CD14-positive monocyte (primary cell): ENCODE measurements at regions not wholly inside any gene's neighbourhood (a gene's known extent, or its start where the extent isn't known, plus 50 kb on each side); places are given as distances from the start of the nearest gene placed in this dataset.

Experiments used
- DNase-seq, 3 donors: peaks; one replicate each; pipeline ENCODE4 v3.0.0-alpha.2; 2011 to 2022
- H2AFZ ChIP-seq: 2 replicates; pipeline ENCODE4 v1.6.0; 2012; ENCODE audit warnings: mild to moderate bottlenecking, low read depth, low read length, inconsistent platforms; ENCODE audit not compliant: insufficient read depth, poor library complexity, severe bottlenecking
- H3K27ac ChIP-seq, 2 donors: 1 replicate in 1 of 2; 2 replicates in 1 of 2; pipeline ENCODE4 v1.5.1; 2012 to 2013; ENCODE audit warnings: low read length in 2 of 2, control low read depth in 1 of 2, inconsistent platforms in 1 of 2, low read depth in 1 of 2, mild to moderate bottlenecking in 1 of 2
- H3K27me3 ChIP-seq, 2 donors: one replicate each; pipeline versions ENCODE4 v1.6.0 to v1.6.1; 2011 to 2013; ENCODE audit warnings: low read length in 2 of 2; ENCODE audit not compliant: control insufficient read depth in 2 of 2, insufficient read depth in 2 of 2
- H3K36me3 ChIP-seq, 2 donors: replicated peaks in 1 of 2; 1 replicate in 1 of 2; 2 replicates in 1 of 2; pipeline versions ENCODE4 v1.5.1 to v1.6.1; 2012 to 2013; ENCODE audit warnings: low read length in 2 of 2, control low read depth in 1 of 2, inconsistent platforms in 1 of 2, mild to moderate bottlenecking in 1 of 2; ENCODE audit not compliant: insufficient read depth in 2 of 2, control insufficient read depth in 1 of 2
- H3K4me1 ChIP-seq, 2 donors: 1 replicate in 1 of 2; 2 replicates in 1 of 2; pipeline versions ENCODE4 v1.5.1 to v1.6.1; 2012 to 2013; ENCODE audit warnings: low read length in 2 of 2, control low read depth in 1 of 2, inconsistent platforms in 1 of 2, mild to moderate bottlenecking in 1 of 2, moderate library complexity in 1 of 2; ENCODE audit not compliant: insufficient read depth in 2 of 2, control insufficient read depth in 1 of 2
- H3K4me2 ChIP-seq: replicated peaks from 2 replicates; pipeline ENCODE3; 2012; ENCODE audit warnings: low read length, moderate library complexity, mild to moderate bottlenecking; ENCODE audit not compliant: poor library complexity, severe bottlenecking; ENCODE audit errors: extremely low read depth
- H3K4me3 ChIP-seq, 3 experiments: fragments of 200-600 bp in 1 of 3; sonication (generic) in 1 of 3; replicated peaks in 1 of 3; 1 replicate in 2 of 3; 2 replicates in 1 of 3; pipeline ENCODE4 v1.5.1; 2011 to 2013; ENCODE audit warnings: low read length in 3 of 3, mild to moderate bottlenecking in 3 of 3, control low read depth in 2 of 3, low read depth in 2 of 3, inconsistent platforms in 1 of 3, moderate library complexity in 1 of 3
- H3K79me2 ChIP-seq: 2 replicates; pipeline ENCODE4 v1.6.0; 2012; ENCODE audit warnings: mild to moderate bottlenecking, control low read depth, inconsistent platforms, low read length, moderate library complexity; ENCODE audit not compliant: insufficient read depth
- H3K9ac ChIP-seq: 2 replicates; pipeline ENCODE4 v1.6.0; 2017; ENCODE audit warnings: low read length, mild to moderate bottlenecking; ENCODE audit not compliant: insufficient read depth, poor library complexity, severe bottlenecking
- H3K9me3 ChIP-seq, 2 donors: replicated peaks in 1 of 2; 1 replicate in 1 of 2; 2 replicates in 1 of 2; pipeline versions ENCODE4 v1.5.1 to v1.6.1; 2012 to 2013; ENCODE audit warnings: low read length in 2 of 2, control low read depth in 1 of 2; ENCODE audit not compliant: control insufficient read depth in 1 of 2, insufficient read depth in 1 of 2
- H4K20me1 ChIP-seq: 2 replicates; pipeline ENCODE4 v1.6.0; 2012; ENCODE audit warnings: mild to moderate bottlenecking, low read length, control low read depth, moderate library complexity; ENCODE audit not compliant: insufficient read depth
- H3K27ac Mint-ChIP-seq, 7 donors: one replicate each; pipeline ENCODE4 v1.8.0; 2020; ENCODE audit warnings: mild to moderate bottlenecking in 7 of 7, mixed read lengths in 7 of 7, moderate library complexity in 6 of 7, inconsistent platforms in 2 of 7
- H3K27me3 Mint-ChIP-seq, 3 donors: one replicate each; pipeline ENCODE4 v1.8.0; 2021 to 2022; ENCODE audit warnings: low read depth in 3 of 3, mild to moderate bottlenecking in 3 of 3, mixed read lengths in 3 of 3, moderate library complexity in 3 of 3, inconsistent platforms in 1 of 3
- H3K36me3 Mint-ChIP-seq, 2 donors: one replicate each; pipeline ENCODE4 v1.8.0; 2020; ENCODE audit warnings: mixed read lengths in 2 of 2, inconsistent platforms in 1 of 2, mild to moderate bottlenecking in 1 of 2
- H3K4me1 Mint-ChIP-seq: one replicate; pipeline ENCODE4 v1.8.0; 2020; ENCODE audit warnings: mild to moderate bottlenecking, mixed read lengths
- H3K4me3 Mint-ChIP-seq, 2 donors: one replicate each; pipeline ENCODE4 v1.8.0; 2020; ENCODE audit warnings: mild to moderate bottlenecking in 2 of 2, mixed read lengths in 2 of 2, moderate library complexity in 1 of 2
- H3K9me3 Mint-ChIP-seq, 7 donors: one replicate each; pipeline ENCODE4 v1.8.0; 2020 to 2022; ENCODE audit warnings: mixed read lengths in 7 of 7, mild to moderate bottlenecking in 6 of 7, moderate library complexity in 6 of 7, inconsistent platforms in 2 of 7
- WGBS: methylation state at CpG from one replicate; pipeline ENCODE4 v1.1.5; 2013; ENCODE audit warnings: missing lambda C conversion rate; ENCODE audit not compliant: insufficient coverage; 5-methylcytosine and 5-hydroxymethylcytosine counted together
- intact Hi-C, 2 donors: fragments of 100-400 bp; cut with micrococcal nuclease; formaldehyde crosslinking; loops; one replicate each; pipeline versions ENCODE4 v1.15.0 to v1.15.1; 2023
- TF ChIP-seq, protein P1 (sequence below): fragments of 200-600 bp; IDR thresholded peaks from one replicate; pipeline ENCODE4 v1.8.0; 2022; ENCODE audit warnings: antibody characterized with exemption, mild to moderate bottlenecking

DNA sequence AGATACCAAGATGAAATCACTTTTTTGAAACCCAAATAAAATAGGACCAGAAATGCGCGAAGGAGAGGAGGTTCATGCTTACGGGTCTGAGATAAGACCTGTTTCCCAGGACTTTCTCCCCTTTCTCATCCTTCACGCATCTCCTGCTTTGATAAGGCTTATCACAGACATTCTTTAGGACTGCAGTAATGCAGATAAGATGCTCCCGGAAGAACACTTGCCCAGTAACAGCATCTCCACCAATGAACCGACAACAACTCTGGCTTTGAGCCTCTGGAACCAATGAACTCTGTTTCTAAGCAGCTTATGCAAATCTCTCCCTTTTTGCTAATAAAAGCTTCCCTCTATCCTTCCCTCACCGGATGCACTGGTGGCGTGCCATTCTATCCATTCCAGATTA lies 783.4 kb upstream of the ARGLU1 start:
- no peaks in the 10 kb centered on the region for H3K36me3 ChIP-seq
- no peak overlapping the region for H3K4me2 ChIP-seq
- Mint-ChIP-seq H3K4me3 (no peak overlapping the region), H3K9me3 (peaks cover 3 to 27% (median 5%) of the 10 kb centered on the region in 7 donors), H3K4me1 (peaks cover 2% of the 10 kb centered on the region), H3K27me3 (peaks cover 0 to 1% (median 0%) of the 10 kb centered on the region in 3 donors), H3K27ac (no peak overlapping the region), H3K36me3 (no peaks in the 10 kb centered on the region)
- WGBS: 87% methylated on average over 4 of the region's 8 CpGs
- H2AFZ ChIP-seq: no peak overlapping the region
- H3K27ac ChIP-seq: no peak overlapping the region
- H3K9me3 ChIP-seq: peaks cover 3 to 7% of the 10 kb centered on the region in 2 donors
- no peaks in the 10 kb centered on the region for H3K79me2 ChIP-seq
- H3K4me3 ChIP-seq: no peak overlapping the region
- no peaks in the 10 kb centered on the region for H3K4me1 ChIP-seq
- TF ChIP-seq, protein P1, sequence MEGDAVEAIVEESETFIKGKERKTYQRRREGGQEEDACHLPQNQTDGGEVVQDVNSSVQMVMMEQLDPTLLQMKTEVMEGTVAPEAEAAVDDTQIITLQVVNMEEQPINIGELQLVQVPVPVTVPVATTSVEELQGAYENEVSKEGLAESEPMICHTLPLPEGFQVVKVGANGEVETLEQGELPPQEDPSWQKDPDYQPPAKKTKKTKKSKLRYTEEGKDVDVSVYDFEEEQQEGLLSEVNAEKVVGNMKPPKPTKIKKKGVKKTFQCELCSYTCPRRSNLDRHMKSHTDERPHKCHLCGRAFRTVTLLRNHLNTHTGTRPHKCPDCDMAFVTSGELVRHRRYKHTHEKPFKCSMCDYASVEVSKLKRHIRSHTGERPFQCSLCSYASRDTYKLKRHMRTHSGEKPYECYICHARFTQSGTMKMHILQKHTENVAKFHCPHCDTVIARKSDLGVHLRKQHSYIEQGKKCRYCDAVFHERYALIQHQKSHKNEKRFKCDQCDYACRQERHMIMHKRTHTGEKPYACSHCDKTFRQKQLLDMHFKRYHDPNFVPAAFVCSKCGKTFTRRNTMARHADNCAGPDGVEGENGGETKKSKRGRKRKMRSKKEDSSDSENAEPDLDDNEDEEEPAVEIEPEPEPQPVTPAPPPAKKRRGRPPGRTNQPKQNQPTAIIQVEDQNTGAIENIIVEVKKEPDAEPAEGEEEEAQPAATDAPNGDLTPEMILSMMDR: no peak
- intact Hi-C loops: no loop called here
- DNase-seq: no peak
- H4K20me1 ChIP-seq: no peaks in the 10 kb centered on the region
- no peak overlapping the region for H3K9ac ChIP-seq
- H3K27me3 ChIP-seq: no peaks in the 10 kb centered on the region

DNA sequence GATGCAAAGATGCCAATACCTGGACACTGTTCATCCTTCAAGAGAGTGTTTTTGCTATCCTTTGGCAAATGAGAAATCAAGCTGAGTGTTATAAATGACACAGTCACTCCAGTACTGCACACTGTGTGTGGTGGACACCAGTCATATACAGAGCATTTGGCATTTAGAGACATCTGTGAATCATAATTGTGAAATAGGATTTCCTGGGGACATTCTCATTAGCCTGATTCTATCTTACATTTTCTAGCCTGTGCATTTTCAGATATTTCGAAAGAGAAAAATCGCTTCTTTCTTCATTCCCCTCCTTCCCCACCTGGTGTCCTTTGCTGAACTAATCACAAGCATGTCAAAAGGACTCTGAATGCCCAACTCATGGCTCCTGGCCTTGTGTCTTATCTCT lies 781.0 kb upstream of the ARGLU1 start:
- Mint-ChIP-seq H3K27me3 (no peaks in the 10 kb centered on the region), H3K9me3 (peaks cover 0 to 19% (median 3%) of the 10 kb centered on the region in 7 donors), H3K4me3 (no peak overlapping the region), H3K36me3 (no peaks in the 10 kb centered on the region), H3K27ac (no peak overlapping the region), H3K4me1 (peaks cover 2% of the 10 kb centered on the region)
- no peaks in the 10 kb centered on the region for H3K27me3 ChIP-seq
- H2AFZ ChIP-seq: no peak overlapping the region
- no peaks in the 10 kb centered on the region for H4K20me1 ChIP-seq
- no peaks in the 10 kb centered on the region for H3K4me1 ChIP-seq
- no peak overlapping the region for H3K9ac ChIP-seq
- TF ChIP-seq, protein P1: no peak
- no peak overlapping the region for H3K4me2 ChIP-seq
- no peak for DNase-seq
- no peaks in the 10 kb centered on the region for H3K36me3 ChIP-seq
- no peaks in the 10 kb centered on the region for H3K9me3 ChIP-seq
- H3K4me3 ChIP-seq: no peak overlapping the region
- no peak overlapping the region for H3K27ac ChIP-seq
- H3K79me2 ChIP-seq: no peaks in the 10 kb centered on the region
- intact Hi-C loops: no loop called here
- WGBS: 67% methylated on average over 1 of the region's 2 CpGs
